ENCODE measurements at regions not wholly inside any gene's neighbourhood (a gene's known extent, or its start where the extent isn't known, plus 50 kb on each side); places are given as distances from the start of the nearest gene placed in this dataset.

GRCh38 chrX:43166874-43167273, 388.9 kb upstream of the PPP1R2C start:
- Mint-ChIP-seq H3K9me3 (peaks cover 4% of the 10 kb centered on the region), H3K4me1 (peaks cover 4% of the 10 kb centered on the region), H3K4me3 (no peak overlapping the region), H3K36me3 (ENCODE audit: low read depth) (no peaks in the 10 kb centered on the region), H3K27me3 (no peaks in the 10 kb centered on the region), H3K27ac (no peak overlapping the region)
- no peak for ATAC-seq (replicated peaks)

- Mint-ChIP-seq H3K36me3 (ENCODE audit: low read depth) (no peaks in the 10 kb centered on the region), H3K27me3 (no peaks in the 10 kb centered on the region), H3K9me3 (no peaks in the 10 kb centered on the region), H3K4me1 (no peaks in the 10 kb centered on the region), H3K27ac (no peak overlapping the region), H3K4me3 (no peak overlapping the region)
- ATAC-seq (replicated peaks): no peak
These were observed 397.5 kb upstream of the PPP1R2C start for GRCh38 chrX:43175434-43175833.

- H3K27ac Mint-ChIP-seq: no peak overlapping the region
- no peaks in the 10 kb centered on the region for H3K27me3 Mint-ChIP-seq
- H3K4me1 Mint-ChIP-seq: no peaks in the 10 kb centered on the region
- H3K4me3 Mint-ChIP-seq: no peak overlapping the region
- ATAC-seq (replicated peaks): no peak
- H3K36me3 Mint-ChIP-seq (ENCODE audit: low read depth): no peaks in the 10 kb centered on the region
- H3K9me3 Mint-ChIP-seq: no peaks in the 10 kb centered on the region
These were observed 398.7 kb upstream of the PPP1R2C start for GRCh38 chrX:43176686-43177085.

GRCh38 chrX:43188296-43188695, 410.3 kb upstream of the PPP1R2C start:
- Mint-ChIP-seq H3K4me3 (no peak overlapping the region), H3K4me1 (no peaks in the 10 kb centered on the region), H3K27me3 (no peaks in the 10 kb centered on the region), H3K9me3 (no peaks in the 10 kb centered on the region), H3K36me3 (ENCODE audit: low read depth) (no peaks in the 10 kb centered on the region), H3K27ac (no peak overlapping the region)
- ATAC-seq (replicated peaks): no peak

- ATAC-seq (replicated peaks): no peak
- no peaks in the 10 kb centered on the region for H3K36me3 Mint-ChIP-seq (ENCODE audit: low read depth)
- H3K9me3 Mint-ChIP-seq: peaks cover 12% of the 10 kb centered on the region
- H3K27ac Mint-ChIP-seq: no peak overlapping the region
- no peaks in the 10 kb centered on the region for H3K4me1 Mint-ChIP-seq
- H3K27me3 Mint-ChIP-seq: no peaks in the 10 kb centered on the region
- H3K4me3 Mint-ChIP-seq: no peak overlapping the region
These were observed 433.6 kb upstream of the PPP1R2C start for GRCh38 chrX:43211570-43211969.

GRCh38 chrX:43218198-43218597, 437.9 kb upstream of the MAOA start:
- ATAC-seq (replicated peaks): no peak
- Mint-ChIP-seq H3K27me3 (no peaks in the 10 kb centered on the region), H3K36me3 (ENCODE audit: low read depth) (no peaks in the 10 kb centered on the region), H3K4me3 (no peak overlapping the region), H3K4me1 (no peaks in the 10 kb centered on the region), H3K27ac (no peak overlapping the region), H3K9me3 (peaks cover 10% of the 10 kb centered on the region)

- Mint-ChIP-seq H3K27ac (no peak overlapping the region), H3K36me3 (ENCODE audit: low read depth) (no peaks in the 10 kb centered on the region), H3K9me3 (no peaks in the 10 kb centered on the region), H3K27me3 (no peaks in the 10 kb centered on the region), H3K4me1 (no peaks in the 10 kb centered on the region), H3K4me3 (no peak overlapping the region)
- no peak for ATAC-seq (replicated peaks)
These were observed 431.6 kb upstream of the MAOA start for GRCh38 chrX:43224496-43224895.

GRCh38 chrX:43225626-43226328, 430.3 kb upstream of the MAOA start:
- Mint-ChIP-seq H3K36me3 (ENCODE audit: low read depth) (no peaks in the 10 kb centered on the region), H3K9me3 (no peaks in the 10 kb centered on the region), H3K4me1 (no peaks in the 10 kb centered on the region), H3K4me3 (no peak overlapping the region), H3K27me3 (no peaks in the 10 kb centered on the region), H3K27ac (no peak overlapping the region)
- ATAC-seq (replicated peaks): no peak

GRCh38 chrX:43238461-43238945, 417.6 kb upstream of the MAOA start:
- no peak for ATAC-seq (replicated peaks)
- Mint-ChIP-seq H3K27me3 (no peaks in the 10 kb centered on the region), H3K36me3 (ENCODE audit: low read depth) (no peaks in the 10 kb centered on the region), H3K4me1 (no peaks in the 10 kb centered on the region), H3K4me3 (no peak overlapping the region), H3K27ac (no peak overlapping the region), H3K9me3 (no peaks in the 10 kb centered on the region)

GRCh38 chrX:43239356-43239755, 416.7 kb upstream of the MAOA start:
- Mint-ChIP-seq H3K36me3 (ENCODE audit: low read depth) (no peaks in the 10 kb centered on the region), H3K9me3 (no peaks in the 10 kb centered on the region), H3K27me3 (no peaks in the 10 kb centered on the region), H3K27ac (no peak overlapping the region), H3K4me1 (no peaks in the 10 kb centered on the region), H3K4me3 (no peak overlapping the region)
- ATAC-seq (replicated peaks): no peak

GRCh38 chrX:43255596-43255995, 400.5 kb upstream of the MAOA start:
- H3K4me1 Mint-ChIP-seq: no peaks in the 10 kb centered on the region
- H3K4me3 Mint-ChIP-seq: no peak overlapping the region
- no peaks in the 10 kb centered on the region for H3K36me3 Mint-ChIP-seq (ENCODE audit: low read depth)
- ATAC-seq (replicated peaks): no peak
- H3K9me3 Mint-ChIP-seq: no peaks in the 10 kb centered on the region
- H3K27me3 Mint-ChIP-seq: no peaks in the 10 kb centered on the region
- H3K27ac Mint-ChIP-seq: no peak overlapping the region

- no peaks in the 10 kb centered on the region for H3K4me1 Mint-ChIP-seq
- peak; percentile 21 for ATAC-seq (replicated peaks)
- H3K9me3 Mint-ChIP-seq: no peaks in the 10 kb centered on the region
- no peak overlapping the region for H3K27ac Mint-ChIP-seq
- no peaks in the 10 kb centered on the region for H3K36me3 Mint-ChIP-seq (ENCODE audit: low read depth)
- H3K27me3 Mint-ChIP-seq: no peaks in the 10 kb centered on the region
- H3K4me3 Mint-ChIP-seq: no peak overlapping the region
These were observed 389.6 kb upstream of the MAOA start for GRCh38 chrX:43266487-43266886.

- Mint-ChIP-seq H3K36me3 (ENCODE audit: low read depth) (no peaks in the 10 kb centered on the region), H3K4me1 (no peaks in the 10 kb centered on the region), H3K27me3 (no peaks in the 10 kb centered on the region), H3K4me3 (no peak overlapping the region), H3K9me3 (no peaks in the 10 kb centered on the region), H3K27ac (no peak overlapping the region)
- no peak for ATAC-seq (replicated peaks)
These were observed 388.4 kb upstream of the MAOA start for GRCh38 chrX:43267652-43268051.

GRCh38 chrX:43269201-43269600, 386.9 kb upstream of the MAOA start:
- Mint-ChIP-seq H3K27me3 (no peaks in the 10 kb centered on the region), H3K27ac (no peak overlapping the region), H3K36me3 (ENCODE audit: low read depth) (no peaks in the 10 kb centered on the region), H3K4me3 (no peak overlapping the region), H3K4me1 (no peaks in the 10 kb centered on the region), H3K9me3 (no peaks in the 10 kb centered on the region)
- no peak for ATAC-seq (replicated peaks)

- Mint-ChIP-seq H3K4me1 (no peaks in the 10 kb centered on the region), H3K27ac (no peak overlapping the region), H3K27me3 (no peaks in the 10 kb centered on the region), H3K36me3 (ENCODE audit: low read depth) (no peaks in the 10 kb centered on the region), H3K4me3 (no peak overlapping the region), H3K9me3 (no peaks in the 10 kb centered on the region)
- no peak for ATAC-seq (replicated peaks)
These were observed 378.2 kb upstream of the MAOA start for GRCh38 chrX:43277879-43278278.

GRCh38 chrX:43278440-43278839, 377.7 kb upstream of the MAOA start:
- no peaks in the 10 kb centered on the region for H3K4me1 Mint-ChIP-seq
- no peak for ATAC-seq (replicated peaks)
- H3K4me3 Mint-ChIP-seq: no peak overlapping the region
- H3K36me3 Mint-ChIP-seq (ENCODE audit: low read depth): no peaks in the 10 kb centered on the region
- H3K27me3 Mint-ChIP-seq: no peaks in the 10 kb centered on the region
- no peaks in the 10 kb centered on the region for H3K9me3 Mint-ChIP-seq
- no peak overlapping the region for H3K27ac Mint-ChIP-seq
